GM21576 (cell line): ENCODE measurements at regions not wholly inside any gene's neighbourhood (a gene's known extent, or its start where the extent isn't known, plus 50 kb on each side); places are given as distances from the start of the nearest gene placed in this dataset.
"Not testable (repeated sequence)": the region's sequence is repeated elsewhere in the genome, so short reads cannot be mapped to it uniquely, and the experiment has no call there.

ENCODE experiments used
- ATAC-seq: cut with Tn5 transposase; IDR thresholded peaks from one replicate; pipeline ENCODE4 v1.9.1; 2021; ENCODE audit warnings: mild to moderate bottlenecking, moderate library complexity; ENCODE audit not compliant: unreplicated experiment

GRCh38 chr6:144935181-144935580 is 650.0 kb downstream of the UTRN start:
- ATAC-seq: no peak

- ATAC-seq: no peak
Observed at GRCh38 chr6:144935661-144936060, 650.5 kb downstream of the UTRN start.

- ATAC-seq: no peak
Observed at GRCh38 chr6:144936764-144937163, 651.6 kb downstream of the UTRN start.

- ATAC-seq: no peak
Observed at GRCh38 chr6:144939921-144940320, 654.8 kb downstream of the UTRN start.

GRCh38 chr6:144944106-144944505 is 659.0 kb downstream of the UTRN start:
- no peak for ATAC-seq

GRCh38 chr6:144947398-144947976 is 662.4 kb downstream of the UTRN start:
- no peak for ATAC-seq

- no peak for ATAC-seq
Observed at GRCh38 chr6:144951730-144952437, 666.7 kb downstream of the UTRN start.

GRCh38 chr6:144952456-144953240 is 667.5 kb downstream of the UTRN start:
- ATAC-seq: no peak

- ATAC-seq: no peak
Observed at GRCh38 chr6:144953552-144954240, 668.6 kb downstream of the UTRN start.

- ATAC-seq: no peak
Observed at GRCh38 chr6:144954241-144954556, 669.1 kb downstream of the UTRN start.

GRCh38 chr6:144955392-144955791 is 670.3 kb downstream of the UTRN start:
- ATAC-seq: no peak

GRCh38 chr6:144955859-144956258 is 670.7 kb downstream of the UTRN start:
- ATAC-seq: no peak

GRCh38 chr6:144956697-144957096 is 671.6 kb downstream of the UTRN start:
- ATAC-seq: not testable (repeated sequence)

GRCh38 chr6:144957236-144957937 is 672.3 kb downstream of the UTRN start:
- no peak for ATAC-seq

- ATAC-seq: no peak
Observed at GRCh38 chr6:144969154-144969553, 684.0 kb downstream of the UTRN start.

- ATAC-seq: no peak
Observed at GRCh38 chr6:144969602-144970272, 684.6 kb downstream of the UTRN start.

- ATAC-seq: not testable (repeated sequence)
Observed at GRCh38 chr6:144977250-144977864, 692.2 kb downstream of the UTRN start.

GRCh38 chr6:144978208-144978607 is 693.1 kb downstream of the UTRN start:
- no peak for ATAC-seq

- ATAC-seq: no peak
Observed at GRCh38 chr6:144986271-144986670, 701.1 kb downstream of the UTRN start.
